Adrenal gland (tissue), 5 donors: ENCODE measurements at regions not wholly inside any gene's neighbourhood (a gene's known extent, or its start where the extent isn't known, plus 50 kb on each side); places are given as distances from the start of the nearest gene placed in this dataset.

ENCODE experiments used
- POLR2A ChIP-seq, 2 donors: fragments of 450-650 bp; IDR thresholded peaks; one replicate each; pipeline ENCODE4 v1.6.1; 2017; ENCODE audit warnings: antibody characterized with exemption in 2 of 2, mild to moderate bottlenecking in 2 of 2, moderate library complexity in 1 of 2
- TF ChIP-seq, protein P1 (sequence below), 6 experiments: fragments of 450-650 bp in 4 of 6; fragments of 200-600 bp in 2 of 6; sonication (generic) in 1 of 6; IDR thresholded peaks; 1 replicate in 5 of 6; 2 replicates in 1 of 6; pipeline versions ENCODE4 v1.5.1 to v1.8.0; 2016 to 2021; ENCODE audit warnings: antibody characterized with exemption in 6 of 6, mild to moderate bottlenecking in 2 of 6, moderate library complexity in 1 of 6
- donor health status: DM: no; HTN: no; CAD: no.

DNA sequence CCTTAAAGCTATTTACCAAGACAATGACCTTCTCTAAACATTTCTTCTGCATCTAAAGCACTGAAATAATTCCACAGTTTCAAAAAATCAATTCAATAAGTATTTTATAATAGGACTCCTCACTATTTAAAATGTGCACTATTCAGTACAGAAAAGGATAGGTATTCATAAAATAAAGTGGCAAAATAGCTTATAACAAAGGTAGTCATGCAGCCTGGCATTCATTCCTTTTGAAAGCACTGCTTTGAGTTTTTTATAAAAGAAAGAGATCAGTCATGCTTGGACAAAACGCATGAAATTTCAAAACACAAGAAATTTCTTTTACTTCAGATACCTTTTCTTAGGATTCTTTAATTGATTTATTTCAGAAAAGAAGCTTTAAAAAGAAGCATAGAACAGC lies 689.7 kb upstream of the PHF14 start:
- TF ChIP-seq, protein P1, sequence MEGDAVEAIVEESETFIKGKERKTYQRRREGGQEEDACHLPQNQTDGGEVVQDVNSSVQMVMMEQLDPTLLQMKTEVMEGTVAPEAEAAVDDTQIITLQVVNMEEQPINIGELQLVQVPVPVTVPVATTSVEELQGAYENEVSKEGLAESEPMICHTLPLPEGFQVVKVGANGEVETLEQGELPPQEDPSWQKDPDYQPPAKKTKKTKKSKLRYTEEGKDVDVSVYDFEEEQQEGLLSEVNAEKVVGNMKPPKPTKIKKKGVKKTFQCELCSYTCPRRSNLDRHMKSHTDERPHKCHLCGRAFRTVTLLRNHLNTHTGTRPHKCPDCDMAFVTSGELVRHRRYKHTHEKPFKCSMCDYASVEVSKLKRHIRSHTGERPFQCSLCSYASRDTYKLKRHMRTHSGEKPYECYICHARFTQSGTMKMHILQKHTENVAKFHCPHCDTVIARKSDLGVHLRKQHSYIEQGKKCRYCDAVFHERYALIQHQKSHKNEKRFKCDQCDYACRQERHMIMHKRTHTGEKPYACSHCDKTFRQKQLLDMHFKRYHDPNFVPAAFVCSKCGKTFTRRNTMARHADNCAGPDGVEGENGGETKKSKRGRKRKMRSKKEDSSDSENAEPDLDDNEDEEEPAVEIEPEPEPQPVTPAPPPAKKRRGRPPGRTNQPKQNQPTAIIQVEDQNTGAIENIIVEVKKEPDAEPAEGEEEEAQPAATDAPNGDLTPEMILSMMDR (IDR thresholded peaks at IDR 0.05) = no peak
- no peak for TF ChIP-seq POLR2A (IDR thresholded peaks at IDR 0.05)
